ENCODE measurements at regions not wholly inside any gene's neighbourhood (a gene's known extent, or its start where the extent isn't known, plus 50 kb on each side); places are given as distances from the start of the nearest gene placed in this dataset.
"Not testable (repeated sequence)": the region's sequence is repeated elsewhere in the genome, so short reads cannot be mapped to it uniquely, and the experiment has no call there.

- Histone ChIP-seq H3K27me3 (replicated peaks; ENCODE audit: control insufficient read depth, insufficient read depth, low read length, poor library complexity, severe bottlenecking) (no peaks in the 10 kb centered on the region), H3K4me1 (ENCODE audit: control insufficient read depth, insufficient read depth, low read length, poor library complexity, severe bottlenecking) (no peaks in the 10 kb centered on the region), H3K9me3 (ENCODE audit: control insufficient read depth, low read length) (no peaks in the 10 kb centered on the region), H3K27ac (ENCODE audit: insufficient read depth, low read length, poor library complexity, severe bottlenecking) (no peak overlapping the region), H3K36me3 (ENCODE audit: control insufficient read depth, insufficient read depth, low read length) (no peaks in the 10 kb centered on the region), H3K4me3 (ENCODE audit: insufficient read depth, low read depth, low read length, poor library complexity, severe bottlenecking) (no peak overlapping the region)
- DNase-seq, result no peak
Observed at GRCh38 chr2:105540642-105541041, 141.8 kb upstream of the FHL2 start.

DNA sequence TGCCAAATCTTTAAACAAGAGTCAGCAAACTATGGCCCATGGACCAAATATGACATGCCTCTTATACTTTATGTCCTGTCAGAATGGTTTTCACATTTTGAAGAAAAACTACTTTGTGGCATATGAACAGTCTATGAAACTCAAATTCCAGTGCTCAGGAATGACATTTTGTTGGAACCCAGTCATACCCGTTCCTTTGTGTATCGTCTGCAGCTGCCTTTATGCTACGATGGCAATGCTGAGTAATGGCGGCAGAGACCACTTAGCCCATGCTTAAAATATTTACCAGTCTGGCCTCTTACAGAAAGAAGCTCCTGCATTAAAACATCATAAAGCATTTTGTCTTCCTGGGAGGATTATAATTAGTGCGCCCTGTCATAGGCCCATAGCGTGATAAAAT lies 140.5 kb upstream of the FHL2 start:
- Histone ChIP-seq H3K9me3 (ENCODE audit: control insufficient read depth, low read length) (no peaks in the 10 kb centered on the region), H3K4me3 (ENCODE audit: insufficient read depth, low read depth, low read length, poor library complexity, severe bottlenecking) (no peak overlapping the region)
- DNase-seq, result no peak

DNA sequence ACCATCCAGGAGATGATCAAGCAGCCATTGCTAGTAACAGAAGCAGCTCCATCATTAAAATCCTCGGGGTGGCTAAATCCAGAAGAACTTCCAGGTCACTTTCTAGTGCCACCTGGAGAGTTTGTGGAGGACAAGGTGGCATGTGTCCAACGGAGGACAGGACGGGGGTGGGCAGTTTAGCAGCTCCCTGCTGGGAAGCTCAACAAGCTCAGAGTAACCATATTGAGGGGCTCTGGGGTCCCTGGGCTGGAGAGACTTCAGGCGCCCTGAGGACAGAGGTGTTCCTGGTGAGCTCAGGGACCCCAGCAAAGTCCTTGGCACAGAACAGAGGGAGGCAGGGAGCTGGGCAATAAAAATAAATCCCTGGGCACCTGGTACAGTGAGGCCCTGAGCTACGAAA lies 140.0 kb upstream of the FHL2 start:
- Histone ChIP-seq H3K4me1 (ENCODE audit: control insufficient read depth, insufficient read depth, low read length, poor library complexity, severe bottlenecking) (no peaks in the 10 kb centered on the region), H3K9me3 (ENCODE audit: control insufficient read depth, low read length) (no peaks in the 10 kb centered on the region), H3K27ac (ENCODE audit: insufficient read depth, low read length, poor library complexity, severe bottlenecking) (no peak overlapping the region), H3K27me3 (replicated peaks; ENCODE audit: control insufficient read depth, insufficient read depth, low read length, poor library complexity, severe bottlenecking) (no peaks in the 10 kb centered on the region), H3K36me3 (ENCODE audit: control insufficient read depth, insufficient read depth, low read length) (no peaks in the 10 kb centered on the region), H3K4me3 (ENCODE audit: insufficient read depth, low read depth, low read length, poor library complexity, severe bottlenecking) (no peak overlapping the region)
- DNase-seq, result no peak

More for the DNA sequence above, 140.5 kb upstream of the FHL2 start:
- Histone ChIP-seq H3K27me3 (replicated peaks; ENCODE audit: control insufficient read depth, insufficient read depth, low read length, poor library complexity, severe bottlenecking) (no peaks in the 10 kb centered on the region), H3K36me3 (ENCODE audit: control insufficient read depth, insufficient read depth, low read length) (no peaks in the 10 kb centered on the region), H3K4me1 (ENCODE audit: control insufficient read depth, insufficient read depth, low read length, poor library complexity, severe bottlenecking) (no peaks in the 10 kb centered on the region), H3K27ac (ENCODE audit: insufficient read depth, low read length, poor library complexity, severe bottlenecking) (no peak overlapping the region)

DNA sequence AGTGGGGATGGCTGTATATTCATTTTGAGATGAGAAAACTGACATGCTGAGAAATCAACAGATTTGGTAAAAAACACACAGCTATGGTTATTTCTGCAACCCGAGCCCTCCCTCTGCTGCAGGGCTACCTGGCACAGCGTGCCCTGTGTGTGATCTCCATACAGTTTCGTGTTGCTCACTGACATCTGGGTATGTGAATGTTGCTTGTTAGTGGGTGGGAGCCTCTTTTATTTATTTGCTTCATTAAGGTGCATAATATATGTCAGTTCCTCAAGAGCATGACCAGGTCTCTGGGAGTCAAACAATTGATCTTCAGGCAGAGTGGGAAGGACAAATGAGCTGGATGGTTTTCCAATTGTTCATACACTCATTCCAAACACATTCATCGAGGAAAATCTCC lies 139.1 kb upstream of the FHL2 start:
- no peak overlapping the region for H3K4me3 ChIP-seq (ENCODE audit: insufficient read depth, low read depth, low read length, poor library complexity, severe bottlenecking)
- H3K27ac ChIP-seq (ENCODE audit: insufficient read depth, low read length, poor library complexity, severe bottlenecking), result no peak overlapping the region
- no peak for DNase-seq
- no peaks in the 10 kb centered on the region for H3K27me3 ChIP-seq (replicated peaks; ENCODE audit: control insufficient read depth, insufficient read depth, low read length, poor library complexity, severe bottlenecking)
- H3K9me3 ChIP-seq (ENCODE audit: control insufficient read depth, low read length), result no peaks in the 10 kb centered on the region
- H3K4me1 ChIP-seq (ENCODE audit: control insufficient read depth, insufficient read depth, low read length, poor library complexity, severe bottlenecking), result no peaks in the 10 kb centered on the region
- H3K36me3 ChIP-seq (ENCODE audit: control insufficient read depth, insufficient read depth, low read length), result no peaks in the 10 kb centered on the region

GRCh38 chr2:105537466-105537865 lies 138.6 kb upstream of the FHL2 start:
- H3K27me3 ChIP-seq (replicated peaks; ENCODE audit: control insufficient read depth, insufficient read depth, low read length, poor library complexity, severe bottlenecking), result no peaks in the 10 kb centered on the region
- no peaks in the 10 kb centered on the region for H3K36me3 ChIP-seq (ENCODE audit: control insufficient read depth, insufficient read depth, low read length)
- no peaks in the 10 kb centered on the region for H3K9me3 ChIP-seq (ENCODE audit: control insufficient read depth, low read length)
- DNase-seq, result no peak
- no peak overlapping the region for H3K4me3 ChIP-seq (ENCODE audit: insufficient read depth, low read depth, low read length, poor library complexity, severe bottlenecking)
- H3K4me1 ChIP-seq (ENCODE audit: control insufficient read depth, insufficient read depth, low read length, poor library complexity, severe bottlenecking), result no peaks in the 10 kb centered on the region
- H3K27ac ChIP-seq (ENCODE audit: insufficient read depth, low read length, poor library complexity, severe bottlenecking), result no peak overlapping the region

- H3K4me3 ChIP-seq (ENCODE audit: insufficient read depth, low read depth, low read length, poor library complexity, severe bottlenecking), result no peak overlapping the region
- H3K4me1 ChIP-seq (ENCODE audit: control insufficient read depth, insufficient read depth, low read length, poor library complexity, severe bottlenecking), result no peaks in the 10 kb centered on the region
Observed at GRCh38 chr2:105536175-105536574, 137.3 kb upstream of the FHL2 start.

DNA sequence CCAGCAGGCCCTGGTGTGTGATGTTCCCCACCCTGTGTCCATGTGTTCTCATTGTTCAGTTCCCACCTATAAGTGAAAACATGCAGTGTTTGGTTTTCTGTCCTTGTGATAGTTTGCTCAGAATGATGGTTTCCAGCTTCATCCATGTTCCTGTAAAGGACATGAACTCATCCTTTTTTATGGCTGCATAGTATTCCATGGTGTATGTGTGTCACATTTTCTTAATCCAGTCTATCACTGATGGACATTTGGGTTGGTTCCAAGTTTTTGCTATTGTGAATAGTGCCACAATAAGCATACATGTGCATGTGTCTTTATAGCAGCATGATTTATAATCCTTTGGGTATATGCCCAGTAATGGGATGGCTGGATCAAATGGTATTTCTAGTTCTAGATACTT lies 130.4 kb upstream of the FHL2 start:
- H3K27ac ChIP-seq (ENCODE audit: insufficient read depth, low read length, poor library complexity, severe bottlenecking); H3K27me3 ChIP-seq (replicated peaks; ENCODE audit: control insufficient read depth, insufficient read depth, low read length, poor library complexity, severe bottlenecking); H3K9me3 ChIP-seq (ENCODE audit: control insufficient read depth, low read length); H3K36me3 ChIP-seq (ENCODE audit: control insufficient read depth, insufficient read depth, low read length); DNase-seq; H3K4me1 ChIP-seq (ENCODE audit: control insufficient read depth, insufficient read depth, low read length, poor library complexity, severe bottlenecking); H3K4me3 ChIP-seq (ENCODE audit: insufficient read depth, low read depth, low read length, poor library complexity, severe bottlenecking): not testable (repeated sequence)

More at GRCh38 chr2:105536175-105536574, 137.3 kb upstream of the FHL2 start:
- Histone ChIP-seq H3K36me3 (ENCODE audit: control insufficient read depth, insufficient read depth, low read length) (no peaks in the 10 kb centered on the region), H3K27me3 (replicated peaks; ENCODE audit: control insufficient read depth, insufficient read depth, low read length, poor library complexity, severe bottlenecking) (no peaks in the 10 kb centered on the region), H3K27ac (ENCODE audit: insufficient read depth, low read length, poor library complexity, severe bottlenecking) (no peak overlapping the region), H3K9me3 (ENCODE audit: control insufficient read depth, low read length) (no peaks in the 10 kb centered on the region)
- DNase-seq, result no peak

DNA sequence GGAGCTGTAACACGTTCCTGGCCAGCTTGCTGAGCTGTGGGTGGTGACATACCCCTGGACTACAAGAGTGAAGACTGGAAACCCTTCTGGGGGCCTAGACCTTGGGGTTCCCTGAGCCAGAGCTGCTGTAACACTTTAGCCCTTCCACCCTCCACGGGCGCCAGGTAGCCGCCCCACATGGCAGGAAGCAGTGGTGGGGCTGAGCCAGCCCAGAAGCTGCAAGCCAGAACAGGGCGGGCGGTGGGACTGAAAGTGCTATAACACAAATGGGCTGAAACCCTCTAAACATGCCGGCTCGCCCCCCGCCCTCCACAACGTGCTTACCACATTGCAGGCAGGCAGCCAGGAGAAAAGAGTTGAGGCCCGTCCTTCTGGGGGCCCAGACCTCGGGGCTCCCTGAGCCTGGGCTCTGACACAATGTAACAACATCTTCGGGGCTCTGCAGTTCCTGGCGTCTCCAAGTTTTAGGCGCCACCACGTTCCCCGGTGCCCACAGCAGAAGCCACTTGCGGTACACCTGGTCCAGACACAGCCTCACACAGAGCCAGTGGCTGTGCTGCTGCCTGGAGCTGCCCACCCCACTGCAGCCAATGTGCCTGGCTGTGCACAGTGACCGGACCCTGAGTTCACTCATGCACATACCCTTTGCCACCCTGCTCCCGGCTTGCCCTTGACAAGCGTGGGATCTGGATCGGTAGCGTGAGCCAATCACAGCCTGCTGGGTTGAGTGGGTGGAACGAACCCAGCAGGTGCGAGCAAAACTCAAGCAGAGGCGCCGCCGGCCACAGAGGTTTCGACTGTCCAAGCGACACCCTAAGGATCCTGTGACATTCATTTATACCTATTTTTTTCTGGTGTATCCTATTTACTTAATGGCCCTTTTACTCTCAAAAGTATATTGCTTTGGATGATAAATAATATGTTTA lies 127.4 kb upstream of the FHL2 start:
- Histone ChIP-seq H3K27me3 (replicated peaks; ENCODE audit: control insufficient read depth, insufficient read depth, low read length, poor library complexity, severe bottlenecking) (no peaks in the 10 kb centered on the region), H3K4me3 (ENCODE audit: insufficient read depth, low read depth, low read length, poor library complexity, severe bottlenecking) (no peak overlapping the region), H3K4me1 (ENCODE audit: control insufficient read depth, insufficient read depth, low read length, poor library complexity, severe bottlenecking) (no peaks in the 10 kb centered on the region), H3K27ac (ENCODE audit: insufficient read depth, low read length, poor library complexity, severe bottlenecking) (no peak overlapping the region), H3K9me3 (ENCODE audit: control insufficient read depth, low read length) (no peaks in the 10 kb centered on the region), H3K36me3 (ENCODE audit: control insufficient read depth, insufficient read depth, low read length) (no peaks in the 10 kb centered on the region)
- no peak for DNase-seq

DNA sequence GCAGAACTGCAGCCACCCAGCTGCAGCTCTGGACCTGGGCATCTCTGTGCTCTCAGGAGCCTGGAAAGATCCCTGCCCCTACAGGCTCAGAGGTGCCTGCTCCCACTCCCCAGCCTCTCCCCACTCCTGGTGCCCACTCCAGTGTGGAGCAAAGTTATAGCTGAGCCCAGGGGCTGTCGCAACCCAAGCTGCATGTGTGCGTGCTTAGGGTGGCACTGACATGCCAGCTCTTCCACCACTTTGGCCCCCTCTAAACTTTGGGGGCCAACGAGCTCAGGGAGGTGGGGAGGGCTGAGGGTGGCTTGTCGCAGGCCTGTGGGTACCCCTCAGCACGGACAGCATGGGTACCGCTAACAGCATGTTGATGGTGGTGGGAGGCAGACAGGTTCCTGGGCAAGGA lies 126.3 kb upstream of the FHL2 start:
- no peak overlapping the region for H3K27ac ChIP-seq (ENCODE audit: insufficient read depth, low read length, poor library complexity, severe bottlenecking)
- H3K4me3 ChIP-seq (ENCODE audit: insufficient read depth, low read depth, low read length, poor library complexity, severe bottlenecking), result no peak overlapping the region
- no peaks in the 10 kb centered on the region for H3K27me3 ChIP-seq (replicated peaks; ENCODE audit: control insufficient read depth, insufficient read depth, low read length, poor library complexity, severe bottlenecking)
- no peaks in the 10 kb centered on the region for H3K9me3 ChIP-seq (ENCODE audit: control insufficient read depth, low read length)
- H3K4me1 ChIP-seq (ENCODE audit: control insufficient read depth, insufficient read depth, low read length, poor library complexity, severe bottlenecking), result no peaks in the 10 kb centered on the region
- DNase-seq, result no peak
- H3K36me3 ChIP-seq (ENCODE audit: control insufficient read depth, insufficient read depth, low read length), result no peaks in the 10 kb centered on the region

GRCh38 chr2:105522645-105523044 lies 123.8 kb upstream of the FHL2 start:
- no peak overlapping the region for H3K4me3 ChIP-seq (ENCODE audit: insufficient read depth, low read depth, low read length, poor library complexity, severe bottlenecking)
- no peaks in the 10 kb centered on the region for H3K9me3 ChIP-seq (ENCODE audit: control insufficient read depth, low read length)
- H3K27me3 ChIP-seq (replicated peaks; ENCODE audit: control insufficient read depth, insufficient read depth, low read length, poor library complexity, severe bottlenecking), result no peaks in the 10 kb centered on the region
- no peaks in the 10 kb centered on the region for H3K4me1 ChIP-seq (ENCODE audit: control insufficient read depth, insufficient read depth, low read length, poor library complexity, severe bottlenecking)
- H3K36me3 ChIP-seq (ENCODE audit: control insufficient read depth, insufficient read depth, low read length), result no peaks in the 10 kb centered on the region
- DNase-seq, result no peak
- H3K27ac ChIP-seq (ENCODE audit: insufficient read depth, low read length, poor library complexity, severe bottlenecking), result no peak overlapping the region
